ENCODE measurements at regions not wholly inside any gene's neighbourhood (a gene's known extent, or its start where the extent isn't known, plus 50 kb on each side); places are given as distances from the start of the nearest gene placed in this dataset.

DNA sequence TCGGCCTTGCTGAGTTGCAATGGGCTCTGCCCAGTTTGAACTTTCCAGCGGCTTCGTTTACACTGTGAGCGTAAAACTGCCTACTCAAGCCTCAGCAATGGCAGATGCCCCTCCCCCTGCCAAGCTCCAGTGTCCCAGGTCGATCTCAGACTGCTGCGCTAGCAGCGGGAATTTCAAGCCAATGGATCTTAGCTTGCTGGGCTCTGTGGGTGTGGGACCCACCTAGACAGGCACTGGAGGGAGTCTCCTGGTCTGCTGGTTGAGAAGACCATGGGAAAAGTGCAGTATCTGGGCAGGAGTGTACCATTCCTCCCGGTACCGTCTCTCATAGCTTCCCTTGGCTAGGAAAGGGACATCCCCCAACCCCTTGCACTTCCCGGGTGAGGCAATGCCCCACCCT, 88.2 kb downstream of the KLHL28 start:
- TF ChIP-seq, protein P1, sequence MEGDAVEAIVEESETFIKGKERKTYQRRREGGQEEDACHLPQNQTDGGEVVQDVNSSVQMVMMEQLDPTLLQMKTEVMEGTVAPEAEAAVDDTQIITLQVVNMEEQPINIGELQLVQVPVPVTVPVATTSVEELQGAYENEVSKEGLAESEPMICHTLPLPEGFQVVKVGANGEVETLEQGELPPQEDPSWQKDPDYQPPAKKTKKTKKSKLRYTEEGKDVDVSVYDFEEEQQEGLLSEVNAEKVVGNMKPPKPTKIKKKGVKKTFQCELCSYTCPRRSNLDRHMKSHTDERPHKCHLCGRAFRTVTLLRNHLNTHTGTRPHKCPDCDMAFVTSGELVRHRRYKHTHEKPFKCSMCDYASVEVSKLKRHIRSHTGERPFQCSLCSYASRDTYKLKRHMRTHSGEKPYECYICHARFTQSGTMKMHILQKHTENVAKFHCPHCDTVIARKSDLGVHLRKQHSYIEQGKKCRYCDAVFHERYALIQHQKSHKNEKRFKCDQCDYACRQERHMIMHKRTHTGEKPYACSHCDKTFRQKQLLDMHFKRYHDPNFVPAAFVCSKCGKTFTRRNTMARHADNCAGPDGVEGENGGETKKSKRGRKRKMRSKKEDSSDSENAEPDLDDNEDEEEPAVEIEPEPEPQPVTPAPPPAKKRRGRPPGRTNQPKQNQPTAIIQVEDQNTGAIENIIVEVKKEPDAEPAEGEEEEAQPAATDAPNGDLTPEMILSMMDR (IDR thresholded peaks at IDR 0.05; ENCODE audit: insufficient read depth, low read depth, low read length), result no peak
- no peak overlapping the region for H3K4me3 ChIP-seq (ENCODE audit: low read depth, low read length)
- no peak for DNase-seq (ENCODE audit: low read depth)

DNA sequence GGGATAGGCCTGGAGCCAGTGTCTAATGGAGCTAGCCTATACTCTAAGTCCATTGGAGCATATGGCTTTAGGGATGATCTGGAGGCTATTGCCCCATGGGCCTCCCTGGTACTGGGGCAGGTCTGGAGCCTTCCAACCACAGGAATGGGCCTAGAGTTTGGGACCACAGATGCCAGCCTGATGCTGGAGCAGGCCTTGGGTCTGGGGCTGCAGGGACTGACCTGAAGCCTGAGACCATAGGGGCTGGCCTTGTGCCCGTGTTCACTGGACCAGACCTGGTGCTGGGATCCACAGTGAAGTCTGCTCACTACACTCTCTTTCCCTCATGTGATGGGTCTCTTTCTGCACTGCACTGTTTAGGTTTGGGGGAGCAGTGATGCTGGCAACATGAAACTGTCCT, 95.0 kb downstream of the KLHL28 start:
- H3K4me3 ChIP-seq (ENCODE audit: low read depth, low read length), result no peak overlapping the region
- DNase-seq (ENCODE audit: low read depth), result no peak
- TF ChIP-seq, protein P1 (IDR thresholded peaks at IDR 0.05; ENCODE audit: insufficient read depth, low read depth, low read length), result no peak

DNA sequence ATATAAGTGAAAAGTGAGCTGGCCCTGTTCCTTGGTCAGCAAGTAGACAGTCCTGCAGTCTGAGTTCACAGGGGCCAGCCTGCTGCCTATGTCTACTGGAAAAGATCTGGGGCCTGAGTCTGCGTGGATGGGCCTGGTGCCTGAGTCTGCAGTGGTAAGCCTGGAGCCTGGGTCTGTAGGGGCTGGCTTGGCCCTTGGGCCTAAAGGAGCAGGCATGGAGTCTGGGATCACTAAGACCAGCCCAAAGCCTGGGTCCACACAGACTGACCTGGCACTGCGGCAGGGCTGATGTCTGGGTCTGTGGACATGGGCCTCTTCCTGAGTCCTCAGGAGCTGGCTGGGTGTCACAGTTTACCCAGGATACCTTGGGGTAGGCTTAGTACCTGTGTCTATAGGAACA, 95.4 kb downstream of the KLHL28 start:
- TF ChIP-seq, protein P1 (IDR thresholded peaks at IDR 0.05; ENCODE audit: insufficient read depth, low read depth, low read length), result no peak
- no peak for DNase-seq (ENCODE audit: low read depth)
- no peak overlapping the region for H3K4me3 ChIP-seq (ENCODE audit: low read depth, low read length)

DNA sequence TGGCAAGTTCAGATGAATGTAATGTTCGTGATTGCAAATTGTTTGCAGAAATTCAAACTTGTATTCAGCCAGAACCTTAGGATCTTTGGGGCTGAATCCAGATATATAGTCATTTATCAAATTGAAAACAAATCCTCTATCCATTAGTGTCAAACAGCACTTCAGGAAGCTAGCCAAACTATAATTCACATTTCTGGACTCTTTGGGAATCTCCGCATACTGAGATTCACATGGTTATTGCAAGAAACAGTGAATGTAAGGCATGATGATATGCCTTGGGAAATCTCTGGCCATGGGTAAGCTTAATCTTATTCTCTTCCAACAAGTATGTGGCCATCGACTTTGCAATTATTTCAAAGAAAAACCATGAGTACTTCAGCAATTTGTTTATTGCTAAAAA, 98.5 kb downstream of the KLHL28 start:
- no peak for DNase-seq (ENCODE audit: low read depth)

DNA sequence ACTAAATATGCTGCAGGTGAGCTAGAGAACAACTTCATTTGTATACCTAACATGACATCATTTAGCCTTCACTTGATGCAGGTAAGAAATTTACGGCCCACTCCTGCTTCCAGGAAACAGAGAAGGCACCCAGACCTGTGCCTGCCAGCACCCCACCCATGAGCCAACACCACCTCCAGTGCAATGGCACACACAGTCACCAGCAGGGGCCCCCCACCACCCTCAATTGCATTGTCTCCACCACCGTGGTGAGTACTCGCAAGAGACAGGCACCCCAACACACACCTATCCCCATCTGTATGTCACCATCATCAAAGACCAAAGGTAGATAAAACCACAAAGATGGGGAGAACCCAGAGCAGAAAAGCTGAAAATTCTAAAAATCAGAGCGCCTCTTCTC, 107.6 kb downstream of the KLHL28 start:
- H3K4me3 ChIP-seq (ENCODE audit: low read depth, low read length), result no peak overlapping the region
- TF ChIP-seq, protein P1 (IDR thresholded peaks at IDR 0.05; ENCODE audit: insufficient read depth, low read depth, low read length), result no peak
- DNase-seq (ENCODE audit: low read depth), result no peak

More for the DNA sequence above, 98.5 kb downstream of the KLHL28 start:
- TF ChIP-seq, protein P1 (IDR thresholded peaks at IDR 0.05; ENCODE audit: insufficient read depth, low read depth, low read length), result no peak
- no peak overlapping the region for H3K4me3 ChIP-seq (ENCODE audit: low read depth, low read length)

DNA sequence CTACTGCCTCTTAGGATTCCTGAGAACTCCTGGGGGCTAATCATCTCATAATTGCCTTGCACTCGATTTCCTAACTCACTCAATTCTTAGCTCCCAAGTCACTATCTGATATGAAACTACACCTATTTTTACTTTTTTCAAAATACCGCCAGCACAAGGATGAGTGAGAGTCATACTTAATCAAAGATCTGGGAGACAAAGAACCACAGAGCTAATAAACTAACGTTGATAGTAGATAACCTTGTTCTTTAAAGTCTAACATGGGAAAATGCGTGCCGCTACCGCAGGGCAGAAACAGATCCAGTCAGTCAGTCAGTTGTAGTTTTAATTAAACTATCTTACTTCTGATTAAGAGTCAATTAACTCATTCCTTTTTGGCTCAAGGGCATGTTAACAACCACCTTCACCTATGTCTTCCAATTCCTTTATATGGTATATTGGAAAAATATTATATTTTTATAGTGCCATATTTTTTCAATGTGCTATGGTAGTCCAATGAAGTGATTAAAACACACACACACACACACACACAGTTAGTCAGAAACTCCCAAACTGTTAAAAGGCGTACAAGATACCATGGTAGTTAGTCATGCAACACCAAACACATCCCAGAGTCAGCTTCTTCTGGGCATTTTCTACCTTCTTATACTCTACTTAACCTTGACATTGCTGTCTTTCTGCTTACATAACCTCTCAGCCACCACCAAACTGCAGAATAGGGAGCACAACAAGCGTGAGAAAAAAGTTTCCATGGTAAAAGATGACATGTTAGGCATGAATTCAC, 114.0 kb downstream of the KLHL28 start:
- TF ChIP-seq, protein P1 (IDR thresholded peaks at IDR 0.05; ENCODE audit: insufficient read depth, low read depth, low read length), result no peak
- no peak overlapping the region for H3K4me3 ChIP-seq (ENCODE audit: low read depth, low read length)
- DNase-seq (ENCODE audit: low read depth), result no peak
